ENCODE measurements at regions not wholly inside any gene's neighbourhood (a gene's known extent, or its start where the extent isn't known, plus 50 kb on each side); places are given as distances from the start of the nearest gene placed in this dataset.

DNA sequence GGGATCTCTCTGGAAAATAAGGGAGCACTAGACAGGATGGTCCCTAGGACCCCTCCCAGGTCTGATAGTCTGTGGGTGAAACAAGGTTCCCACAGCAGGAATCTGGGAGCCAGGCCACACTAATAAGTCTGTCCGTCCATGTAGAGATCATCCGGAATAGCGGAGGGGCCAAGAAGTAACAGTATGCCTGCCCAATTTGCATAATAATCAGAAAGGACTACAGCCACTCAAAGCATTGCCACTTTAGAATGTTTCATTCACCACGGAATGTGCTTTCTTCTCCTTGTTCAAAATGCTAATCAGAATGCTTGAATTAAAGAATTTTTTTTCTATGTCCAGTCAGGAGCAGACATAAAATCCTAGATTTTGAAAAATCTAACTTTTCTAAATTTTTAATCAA lies 254.9 kb downstream of the ACTL7B start:
- no peak for DNase-seq

GRCh38 chr9:108599571-108599970 lies 256.2 kb downstream of the ACTL7B start:
- no peak for DNase-seq

GRCh38 chr9:108591121-108591520 lies 264.7 kb downstream of the ACTL7B start:
- no peak for DNase-seq

DNA sequence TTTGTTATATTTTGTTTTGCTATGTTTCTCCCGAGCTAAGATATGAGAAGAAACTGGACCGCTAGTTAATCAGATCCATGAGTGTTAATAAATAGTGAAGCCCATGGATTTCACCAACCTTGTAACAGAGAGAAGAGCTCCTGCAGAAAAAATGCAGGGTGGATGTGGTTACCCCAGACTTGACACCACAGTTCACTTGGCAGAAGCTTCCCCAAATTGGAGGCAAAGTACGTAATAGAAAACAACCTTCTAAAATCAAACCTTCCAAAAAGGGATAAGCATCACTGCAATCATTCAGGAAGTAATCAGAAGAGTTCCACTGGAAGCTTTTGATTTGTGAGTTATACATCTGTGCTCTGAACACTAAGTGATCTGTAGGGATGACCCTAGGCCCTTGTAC lies 267.5 kb downstream of the ACTL7B start:
- DNase-seq: no peak

DNA sequence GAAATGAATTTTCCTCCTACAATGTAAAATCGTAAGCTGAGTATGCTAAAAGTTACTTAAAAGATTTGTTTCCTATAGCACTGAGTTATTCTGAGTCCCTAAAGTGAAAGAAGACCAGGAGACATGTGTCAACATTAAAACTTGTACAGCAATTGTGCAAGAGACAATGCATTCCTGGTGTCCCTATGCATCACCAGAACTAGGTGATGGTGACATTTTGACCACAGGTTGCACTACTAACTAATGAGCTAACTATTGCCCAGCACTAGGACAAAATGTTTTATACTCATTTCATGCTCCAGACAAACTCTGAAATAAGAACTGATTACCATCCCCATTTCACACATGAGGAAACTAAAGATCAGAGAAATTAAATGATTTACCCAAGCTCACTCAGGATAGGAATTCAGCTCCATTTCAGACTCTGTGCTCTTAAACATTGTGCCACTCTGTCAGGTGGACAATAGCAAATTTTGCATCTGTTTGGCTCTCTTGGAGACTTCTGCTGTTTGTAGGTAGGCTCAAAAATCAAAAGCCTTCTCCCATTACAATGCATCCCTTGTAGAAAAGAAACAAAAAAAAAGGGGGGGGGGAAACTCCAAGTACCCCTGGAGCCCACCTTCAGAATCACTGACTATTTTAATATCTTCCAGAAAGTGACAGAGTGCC lies 269.2 kb downstream of the ACTL7B start:
- DNase-seq: no peak

GRCh38 chr9:108584860-108585259 lies 270.9 kb downstream of the ACTL7B start:
- no peak for DNase-seq

DNA sequence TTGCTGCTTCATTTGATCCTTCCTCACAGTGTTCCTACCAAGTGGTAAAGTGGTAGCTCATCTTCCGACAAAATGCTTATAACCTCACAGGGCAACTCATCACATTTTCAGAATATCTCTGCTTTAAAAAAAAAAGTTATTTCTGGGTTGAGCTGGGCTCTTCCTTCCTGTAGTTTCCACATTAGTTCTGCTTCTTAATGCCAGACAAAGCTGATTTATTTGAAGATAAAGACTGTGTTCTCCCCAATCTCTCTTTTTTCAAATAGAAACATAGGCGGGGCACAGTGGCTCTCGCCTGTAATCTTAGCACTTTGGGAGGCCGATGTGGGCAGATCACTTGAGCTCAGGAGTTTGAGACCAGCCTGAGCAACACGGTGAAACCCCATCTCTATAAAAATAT lies 273.1 kb downstream of the ACTL7B start:
- DNase-seq: no peak

DNA sequence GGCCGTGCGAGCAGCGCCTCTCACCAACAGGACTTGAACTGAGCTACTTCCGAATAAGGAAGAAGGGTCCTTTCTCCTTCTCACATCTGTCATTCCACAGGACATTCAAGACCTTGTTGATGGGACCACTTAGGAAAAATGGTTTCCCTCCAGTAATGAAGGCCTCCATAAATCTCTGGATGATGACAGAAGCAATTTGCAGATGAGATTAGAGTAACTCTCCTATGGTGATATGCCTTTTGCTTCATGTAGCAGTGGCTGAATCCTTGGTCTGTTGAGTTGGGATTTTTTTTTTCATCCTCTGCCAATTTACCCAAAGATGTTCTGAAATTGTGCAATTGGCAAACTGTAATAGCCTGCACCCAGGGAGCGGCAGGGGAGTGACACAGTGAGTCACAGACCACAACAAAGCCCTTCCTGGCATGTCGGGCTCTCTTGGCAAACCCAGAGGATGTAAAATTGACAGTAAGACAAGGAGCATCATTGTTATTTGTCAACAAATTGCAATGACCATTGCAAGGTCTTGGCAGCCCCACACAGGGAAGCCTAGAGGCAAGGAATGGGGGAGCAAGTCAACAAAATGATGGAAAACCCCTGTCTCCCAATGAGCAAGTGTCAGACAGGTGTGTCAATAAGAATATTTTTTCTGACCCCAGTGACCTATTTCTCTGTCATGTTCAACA lies 275.9 kb downstream of the ACTL7B start:
- no peak for DNase-seq

GRCh38 chr9:108575276-108575675 lies 280.5 kb downstream of the ACTL7B start:
- no peak for DNase-seq

DNA sequence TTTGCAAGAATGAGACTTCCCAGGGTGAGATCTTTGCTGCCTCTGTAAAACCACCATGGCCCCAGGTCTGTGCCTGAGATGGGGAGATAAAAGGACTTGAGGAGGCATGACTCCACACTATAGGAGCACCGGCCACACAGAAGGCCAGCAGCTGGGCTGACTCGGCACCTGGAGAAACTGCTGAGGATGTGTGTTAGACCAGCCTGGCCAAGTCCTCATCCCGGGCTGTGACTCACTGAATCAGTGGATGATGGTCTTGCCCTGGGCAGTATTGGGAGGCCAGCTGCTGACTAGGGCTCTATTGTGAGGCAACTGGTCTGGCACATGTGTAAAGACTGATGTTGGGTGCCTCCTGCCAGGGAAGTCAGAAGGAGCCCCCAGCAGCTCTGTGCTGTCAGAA lies 286.2 kb downstream of the ACTL7B start:
- no peak for DNase-seq

DNA sequence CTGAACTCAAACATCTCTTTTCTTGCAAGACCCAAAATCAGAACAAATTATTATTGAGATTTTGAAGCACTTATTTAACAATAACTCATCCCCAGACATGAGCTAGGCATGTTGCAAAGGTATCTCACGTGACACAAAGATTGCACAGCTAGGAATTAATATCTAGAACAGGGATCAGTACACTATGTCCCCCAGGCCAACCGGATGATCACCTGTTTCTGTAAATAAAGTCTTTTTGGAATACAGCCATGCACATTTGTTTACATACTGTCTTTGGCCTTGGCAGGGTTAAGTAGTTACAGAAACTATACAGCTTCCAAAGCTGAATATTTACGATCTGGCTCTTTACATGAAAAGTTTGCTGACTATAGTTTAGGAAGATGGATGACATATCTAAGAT lies 287.7 kb downstream of the ACTL7B start:
- DNase-seq: no peak

- no peak for DNase-seq
Observed at GRCh38 chr9:108567571-108567970, 288.2 kb downstream of the ACTL7B start.

GRCh38 chr9:108565651-108566378 lies 290.0 kb downstream of the ACTL7B start:
- DNase-seq: no peak

- no peak for DNase-seq
Observed at GRCh38 chr9:108562176-108562575, 293.6 kb downstream of the ACTL7B start.

- DNase-seq: no peak
Observed at GRCh38 chr9:108559432-108559831, 296.4 kb downstream of the ACTL7B start.

GRCh38 chr9:108554831-108555230 lies 301.0 kb downstream of the ACTL7B start:
- no peak for DNase-seq

DNA sequence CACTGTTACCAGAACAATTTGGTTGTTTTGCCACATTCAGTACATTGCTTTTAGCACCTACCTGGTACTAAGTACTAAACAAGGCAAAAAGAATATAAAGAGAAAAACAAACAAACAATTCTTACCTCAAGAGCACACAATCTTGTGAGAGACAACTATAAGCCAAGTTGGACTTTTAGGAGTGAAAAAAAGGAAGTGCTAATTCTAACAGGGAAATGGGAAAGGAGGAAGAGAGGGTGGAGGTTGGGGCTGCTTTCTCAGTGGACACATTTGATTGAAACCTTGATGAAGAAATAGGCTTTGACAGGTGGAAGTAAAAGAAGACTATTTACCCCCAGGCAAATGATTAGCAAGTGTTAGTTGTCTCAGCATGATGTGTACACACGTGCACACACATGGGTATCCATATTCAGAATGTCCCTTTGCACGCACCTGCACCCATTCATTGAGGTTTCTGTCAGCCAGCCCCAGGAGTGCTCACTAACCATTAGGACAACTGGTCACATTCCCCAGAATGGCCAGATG lies 302.6 kb downstream of the ACTL7B start:
- no peak for DNase-seq

DNA sequence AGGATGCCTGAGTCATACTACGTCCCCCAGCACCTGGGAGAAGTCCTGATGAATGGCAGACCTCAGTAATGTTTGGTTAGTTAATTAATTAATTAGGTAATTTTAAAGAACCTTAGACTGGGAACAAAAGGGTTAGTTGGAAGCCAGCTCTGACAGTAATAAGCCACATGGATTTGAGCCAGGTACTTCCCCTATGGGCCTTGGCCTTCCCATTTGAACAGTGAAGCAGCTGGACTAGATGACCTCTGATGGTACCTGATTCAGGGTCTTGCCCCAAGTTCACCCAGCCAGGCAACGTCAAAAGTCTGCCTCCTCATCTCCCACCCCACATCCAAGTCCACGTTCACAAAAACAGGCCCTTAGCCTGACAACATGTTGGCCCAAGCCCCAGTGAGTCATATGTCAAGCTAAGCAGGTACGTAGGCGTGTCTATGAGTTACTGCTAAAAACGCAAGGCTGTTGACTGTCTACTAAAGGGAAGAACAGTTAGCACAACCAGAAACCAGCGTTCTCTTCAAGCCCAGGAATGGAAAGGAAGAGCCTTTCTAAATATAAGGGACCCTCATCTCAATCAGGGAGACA lies 303.2 kb downstream of the ACTL7B start:
- no peak for DNase-seq

- no peak for DNase-seq
Observed at GRCh38 chr9:108551030-108551841, 304.6 kb downstream of the ACTL7B start.

- no peak for DNase-seq
Observed at GRCh38 chr9:108550106-108550505, 305.7 kb downstream of the ACTL7B start.

DNA sequence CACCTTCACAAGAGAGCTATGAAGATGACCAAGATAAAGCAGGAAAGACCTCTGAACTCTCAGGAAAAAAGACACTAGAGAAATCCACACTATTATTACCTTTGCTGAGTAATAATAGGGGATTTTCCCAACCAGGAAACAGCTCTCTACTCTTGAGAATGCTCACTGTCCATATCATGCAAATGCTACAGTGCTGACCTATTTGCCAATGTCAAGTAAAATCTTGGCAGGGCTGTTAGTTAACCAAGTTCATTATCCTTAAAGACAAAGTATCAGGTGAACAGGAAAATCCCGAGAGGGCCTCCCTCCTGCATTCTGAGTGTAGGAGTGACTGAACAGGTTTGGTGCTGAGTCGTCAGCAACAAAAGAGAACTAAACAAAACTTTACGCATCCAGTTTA lies 306.6 kb downstream of the ACTL7B start:
- DNase-seq: no peak

- DNase-seq: no peak
Observed at GRCh38 chr9:108547411-108548135, 308.2 kb downstream of the ACTL7B start.

All from cerebellar nuclear complex (tissue), 1 donor.